ELF-1 (cell line): ENCODE measurements at regions not wholly inside any gene's neighbourhood (a gene's known extent, or its start where the extent isn't known, plus 50 kb on each side); places are given as distances from the start of the nearest gene placed in this dataset.
A peak's percentile ranks its signal among the peaks of the same experiment; 100 is the strongest.

Experiments used
- DNase-seq: peaks from one replicate; pipeline ENCODE4 v3.0.0-alpha.2; 2016; ENCODE audit warnings: low read depth, low spot score

DNA sequence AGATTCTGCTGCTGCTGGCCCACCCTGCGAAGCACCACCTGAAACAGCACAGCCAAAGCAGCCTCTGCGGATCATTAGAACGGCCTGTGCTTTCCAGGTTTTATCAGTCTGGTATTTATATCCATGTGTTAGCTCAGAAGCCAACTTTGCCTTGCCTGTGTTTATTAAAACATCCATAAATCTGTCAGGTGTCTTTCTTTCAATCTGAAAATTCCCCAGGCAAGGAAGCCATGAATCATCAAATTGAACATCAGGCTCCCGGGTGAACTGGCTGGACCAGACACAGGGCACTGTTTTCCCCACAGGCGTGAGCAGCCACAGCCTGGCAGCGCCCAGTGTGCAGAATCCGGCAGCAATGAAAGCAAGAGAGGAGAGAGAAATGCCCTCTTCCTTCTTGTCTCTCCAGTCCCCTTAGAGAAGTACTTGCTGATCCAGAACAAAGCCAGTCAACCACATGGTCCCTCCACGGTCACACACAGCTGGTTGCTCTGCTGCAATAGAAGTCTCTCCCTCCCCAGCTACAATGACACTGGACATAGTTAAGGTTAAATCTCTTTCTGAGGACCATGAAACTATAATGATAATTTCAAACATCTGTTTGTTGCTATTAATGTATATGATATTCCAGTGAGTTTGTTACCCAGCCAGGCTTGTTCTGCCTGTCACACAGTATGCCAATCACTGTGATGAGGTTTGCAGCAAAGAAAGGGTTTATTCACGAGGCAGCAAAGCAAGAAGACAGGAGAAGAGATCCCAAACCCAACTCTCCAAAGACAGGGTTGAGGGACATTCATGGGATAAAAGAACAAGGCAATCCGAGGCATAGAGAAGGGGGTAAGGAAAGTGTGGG, 212.1 kb upstream of the FMN2 start:
- DNase-seq = no peak

GRCh38 chr1:239882967-239883366, 208.7 kb upstream of the FMN2 start:
- DNase-seq = no peak

- no peak for DNase-seq
These were observed 206.9 kb upstream of the FMN2 start for GRCh38 chr1:239884796-239885195.

- DNase-seq = no peak
These were observed 205.4 kb upstream of the FMN2 start for GRCh38 chr1:239886266-239886665.

DNA sequence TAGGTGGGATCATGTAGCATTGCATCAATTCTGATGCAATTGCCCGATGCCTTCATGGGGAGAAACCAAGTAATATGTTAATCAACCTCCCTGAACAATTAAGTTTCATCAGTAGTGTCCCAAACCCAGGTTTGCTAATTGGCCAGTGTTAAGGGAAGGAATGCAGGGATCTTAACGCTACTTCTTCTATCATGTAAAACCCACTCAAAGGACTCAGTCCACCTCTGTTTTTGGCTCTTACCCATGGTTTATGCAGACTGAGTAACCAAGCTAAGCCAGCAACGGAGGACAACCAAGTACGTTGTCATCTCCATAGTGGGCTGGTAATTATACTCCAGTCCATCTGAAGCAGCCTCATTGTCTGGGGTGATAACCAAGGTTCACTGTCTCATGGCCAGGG, 203.0 kb upstream of the FMN2 start:
- no peak for DNase-seq

DNA sequence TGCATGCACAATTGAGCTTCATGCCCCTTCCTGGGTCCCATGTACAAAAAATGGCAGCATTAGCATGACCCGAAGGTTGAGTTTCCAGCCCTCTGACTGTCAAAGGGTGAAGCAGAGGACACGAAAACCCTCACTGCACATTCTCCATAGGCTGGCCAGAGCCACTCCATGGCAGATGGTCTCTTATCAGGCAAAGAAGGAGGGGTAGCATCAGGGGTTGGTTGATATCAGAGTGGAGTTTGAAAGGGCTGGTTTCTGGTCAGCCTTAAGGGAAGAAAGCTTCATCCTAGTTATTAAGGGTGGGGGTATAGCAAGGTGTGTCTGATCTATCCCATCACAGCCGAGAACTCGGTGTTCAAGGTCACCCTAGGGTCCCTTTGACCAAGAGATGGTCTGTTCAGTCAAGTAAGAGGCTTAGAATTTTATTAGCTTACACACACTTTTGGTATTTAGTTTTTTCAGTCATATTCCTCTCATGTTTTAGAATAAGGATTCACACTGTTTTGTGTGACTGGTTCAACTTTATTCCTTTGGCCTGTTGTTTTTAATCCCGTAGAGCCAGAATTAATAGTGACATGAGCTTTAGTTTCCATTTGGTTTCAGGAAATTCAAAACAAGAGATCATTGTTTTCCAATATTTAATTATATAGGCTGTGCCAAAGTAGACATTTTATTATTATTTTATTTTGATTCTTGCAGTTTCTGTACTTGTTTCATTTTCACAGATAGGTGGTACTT, 199.9 kb upstream of the FMN2 start:
- DNase-seq = no peak

GRCh38 chr1:239892602-239893001, 199.1 kb upstream of the FMN2 start:
- DNase-seq = no peak

- DNase-seq = no peak
These were observed 198.5 kb upstream of the FMN2 start for GRCh38 chr1:239893127-239893731.

DNA sequence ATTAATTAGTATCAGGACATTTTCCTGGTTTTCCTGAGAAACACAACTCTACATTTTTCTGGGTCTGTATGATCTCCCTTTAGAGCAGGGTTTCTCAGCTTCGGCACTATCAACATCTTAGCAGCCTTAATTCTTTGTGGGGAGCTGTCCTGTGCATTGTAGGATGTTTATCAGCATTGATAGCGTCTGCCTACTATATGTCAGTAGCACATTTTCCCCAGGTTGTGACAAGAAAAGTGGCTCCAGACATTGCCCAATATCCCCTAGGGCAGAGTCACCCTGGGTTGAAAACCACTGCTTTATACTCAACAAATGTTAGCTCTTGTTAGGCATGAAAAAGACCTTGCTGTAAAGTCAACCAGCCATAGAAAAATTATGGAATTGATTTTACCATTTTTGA, 195.1 kb upstream of the FMN2 start:
- no peak for DNase-seq

- no peak for DNase-seq
These were observed 194.7 kb upstream of the FMN2 start for GRCh38 chr1:239896980-239897379.

DNA sequence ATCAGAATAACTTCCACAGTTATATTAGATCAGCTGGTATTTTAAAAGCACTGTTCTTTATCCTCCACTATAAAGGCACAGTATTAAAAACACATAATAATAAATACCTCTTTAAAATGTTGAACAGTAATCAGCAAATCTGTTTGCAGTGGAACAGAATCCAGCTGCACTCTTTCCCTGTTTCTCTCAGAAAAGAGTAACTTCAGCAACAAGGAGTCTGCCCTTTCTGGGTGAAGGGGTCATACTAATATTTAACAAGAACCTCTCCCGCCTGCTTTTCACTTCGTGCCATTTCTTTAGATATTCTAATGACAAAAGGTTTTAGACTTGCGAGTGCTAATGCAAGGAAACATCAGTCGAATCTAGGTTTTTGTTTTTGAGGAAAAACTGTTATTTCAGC, 194.2 kb upstream of the FMN2 start:
- no peak for DNase-seq

DNA sequence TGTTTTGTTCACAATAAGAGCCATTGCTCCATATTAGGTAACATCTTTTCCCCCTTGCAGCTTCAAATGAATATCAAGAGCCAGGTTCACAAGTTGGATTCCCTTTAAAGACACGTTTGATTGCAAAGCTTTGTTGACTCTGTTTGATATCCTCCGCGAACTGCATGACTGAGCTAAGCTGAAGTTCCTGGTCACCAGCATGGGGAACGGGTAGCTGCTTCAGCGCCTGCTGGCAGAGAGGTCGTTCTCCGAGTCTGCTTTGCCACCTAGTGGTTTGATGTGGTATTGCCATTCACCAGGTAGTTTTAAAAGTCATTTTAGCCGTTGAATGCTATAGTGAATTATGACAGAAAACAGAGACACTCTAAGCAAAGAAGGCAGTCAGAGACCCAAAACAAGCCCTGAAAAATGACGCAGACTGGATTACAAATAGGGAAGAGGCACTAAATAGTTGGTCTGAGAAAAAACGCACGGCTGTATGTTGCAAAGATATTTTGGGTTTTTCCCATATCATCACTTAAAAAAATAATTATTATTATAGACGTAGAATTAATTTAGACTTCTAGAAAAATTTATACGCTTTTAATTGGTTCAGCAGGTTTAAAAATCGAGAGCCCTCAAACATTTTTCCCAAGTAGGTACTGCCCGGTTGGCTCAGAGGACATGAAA, 193.5 kb upstream of the FMN2 start:
- peak; percentile 67 for DNase-seq

DNA sequence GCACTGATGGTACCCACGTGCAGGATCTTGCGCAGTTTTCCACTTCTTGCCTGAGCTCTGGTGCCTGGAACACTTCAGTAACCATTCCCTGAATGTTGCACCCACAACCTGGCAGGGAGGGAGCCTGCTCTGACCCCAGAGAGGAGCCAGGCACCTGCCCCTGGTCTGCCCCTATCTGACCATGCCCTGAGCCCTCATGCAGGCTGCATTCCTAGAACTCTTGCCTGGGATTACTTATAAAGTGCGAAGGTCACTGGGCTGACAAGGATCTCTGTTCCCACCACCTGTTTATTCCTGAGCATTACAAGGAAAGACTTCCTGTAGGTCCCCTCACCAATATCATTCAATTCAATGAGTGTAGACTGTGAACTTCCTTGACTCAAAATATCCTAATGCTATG, 191.9 kb upstream of the FMN2 start:
- DNase-seq = no peak

DNA sequence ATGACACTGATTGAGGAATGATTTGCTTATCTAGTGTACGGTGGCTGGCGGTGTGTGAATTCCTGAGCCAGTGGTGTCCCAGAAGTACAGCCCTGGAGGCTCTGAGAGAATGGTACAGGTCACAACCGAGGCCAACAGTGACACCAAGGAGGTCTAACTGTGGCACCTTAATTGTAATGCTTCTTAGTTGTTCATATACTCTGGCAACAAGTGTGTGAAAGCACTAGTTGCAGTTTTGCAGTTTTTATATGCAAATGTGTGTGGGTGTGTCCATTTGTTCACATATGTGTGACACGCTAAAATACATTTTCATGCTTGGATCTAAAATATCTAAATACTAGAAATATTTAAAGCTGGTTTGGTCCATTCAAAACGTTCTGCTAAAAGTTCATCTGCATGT, 185.3 kb upstream of the FMN2 start:
- no peak for DNase-seq

DNA sequence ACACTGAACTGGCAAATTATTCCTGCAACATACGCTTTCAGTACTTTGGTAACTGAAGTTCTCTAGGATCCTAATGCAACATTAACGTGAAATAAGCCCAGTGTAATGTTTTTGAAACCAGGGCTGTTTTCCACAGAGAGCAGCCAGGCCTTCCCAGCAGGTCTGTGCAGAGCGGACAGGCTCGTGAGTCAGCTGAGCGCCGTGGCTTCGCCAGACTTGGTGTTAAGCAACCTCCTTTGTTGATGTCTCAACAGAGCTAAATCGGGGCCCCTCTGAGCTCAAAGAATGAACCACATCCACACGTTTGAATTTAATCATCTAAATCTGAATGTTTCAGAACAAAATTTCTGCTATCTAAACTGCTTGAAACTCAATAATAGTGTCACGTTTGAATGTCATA, 181.8 kb upstream of the FMN2 start:
- DNase-seq = peak; percentile 8

- no peak for DNase-seq
These were observed 179.2 kb upstream of the FMN2 start for GRCh38 chr1:239912471-239912870.

DNA sequence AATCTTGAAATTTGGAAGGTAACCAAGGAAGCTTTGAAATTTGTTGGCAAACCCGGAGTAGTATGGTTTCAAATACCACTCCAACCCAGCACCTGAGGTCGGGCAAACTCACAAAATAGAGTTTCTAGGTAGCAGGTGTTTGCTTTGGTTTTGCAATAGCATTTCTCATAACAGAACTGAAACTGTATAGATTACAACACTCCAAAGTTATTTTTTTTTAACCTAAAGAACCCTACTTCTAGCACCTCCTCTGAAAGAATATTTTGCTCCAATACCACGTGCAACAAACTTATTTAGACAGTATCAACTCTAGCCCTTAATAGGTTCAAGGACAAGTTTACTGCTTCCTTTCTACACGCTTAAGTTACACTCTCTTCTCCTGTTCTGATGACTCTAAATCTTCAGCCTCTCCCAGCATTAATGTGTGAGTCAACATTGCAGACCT, 178.5 kb upstream of the FMN2 start:
- no peak for DNase-seq

GRCh38 chr1:239914751-239915231, 176.9 kb upstream of the FMN2 start:
- no peak for DNase-seq

DNA sequence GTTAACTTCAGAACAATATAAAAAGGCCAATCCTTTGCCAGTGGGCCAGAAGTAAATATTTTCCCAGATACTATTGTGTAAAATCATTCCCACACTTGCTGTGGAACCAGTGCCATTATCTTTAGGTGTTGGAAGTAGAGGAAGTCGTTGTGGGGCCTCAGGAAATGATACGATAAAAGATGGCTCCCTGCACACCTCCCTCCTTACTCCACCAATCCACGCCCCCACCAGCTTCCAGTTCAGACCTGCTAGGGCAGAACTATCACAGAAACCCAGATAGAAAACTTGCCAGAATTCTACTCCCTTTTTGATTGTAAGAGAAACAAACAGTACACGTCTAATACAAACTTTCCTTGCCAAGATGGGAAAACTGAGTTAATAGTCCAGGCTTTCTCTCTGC, 173.0 kb upstream of the FMN2 start:
- no peak for DNase-seq

DNA sequence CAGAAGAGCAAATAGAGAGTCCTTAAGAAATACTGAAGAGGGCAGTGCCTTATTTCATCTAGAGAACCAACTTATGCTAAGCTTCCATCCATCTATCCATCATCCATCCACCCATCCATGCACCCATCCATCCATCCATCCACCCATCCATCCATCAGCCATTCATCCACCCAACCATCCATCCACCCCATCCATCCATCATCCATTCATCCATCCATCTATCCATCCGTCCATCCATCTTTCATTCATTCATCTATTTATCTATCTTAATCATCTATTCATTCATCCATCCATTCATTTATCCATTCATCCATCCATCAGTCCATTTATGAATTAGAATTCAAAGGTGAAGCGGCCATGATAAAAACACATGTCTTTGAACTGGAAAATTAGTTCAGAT, 171.5 kb upstream of the FMN2 start:
- no peak for DNase-seq

- no peak for DNase-seq
These were observed 168.7 kb upstream of the FMN2 start for GRCh38 chr1:239922778-239923522.
